GM23248 (cell line): ENCODE measurements at regions not wholly inside any gene's neighbourhood (a gene's known extent, or its start where the extent isn't known, plus 50 kb on each side); places are given as distances from the start of the nearest gene placed in this dataset.

Experiments used
- DNase-seq: peaks from one replicate; pipeline ENCODE4 v3.0.0-alpha.2; 2015
- H2AFZ ChIP-seq: fragments of 200-600 bp; sonication (generic); 2 replicates; pipeline ENCODE4 v1.6.1; 2016; ENCODE audit warnings: antibody characterized with exemption
- H3F3A ChIP-seq: fragments of 200-600 bp; sonication (generic); 2 replicates; pipeline ENCODE4 v1.6.1; 2016; ENCODE audit warnings: mild to moderate bottlenecking, antibody characterized with exemption, mixed run types; ENCODE audit not compliant: insufficient read depth
- H3K27ac ChIP-seq: fragments of 200-600 bp; sonication (generic); 2 replicates; pipeline ENCODE4 v1.5.1; 2016; ENCODE audit warnings: mild to moderate bottlenecking
- H3K27me3 ChIP-seq: fragments of 200-600 bp; sonication (generic); replicated peaks from 2 replicates; pipeline ENCODE4 v1.6.1; 2016; ENCODE audit warnings: mild to moderate bottlenecking; ENCODE audit not compliant: insufficient read depth
- H3K36me3 ChIP-seq: fragments of 200-600 bp; sonication (generic); 2 replicates; pipeline ENCODE4 v1.6.1; 2016; ENCODE audit warnings: low read depth, mild to moderate bottlenecking
- H3K4me1 ChIP-seq: fragments of 200-600 bp; sonication (generic); 2 replicates; pipeline ENCODE4 v1.6.1; 2016; ENCODE audit warnings: mild to moderate bottlenecking; ENCODE audit not compliant: insufficient read depth
- H3K4me2 ChIP-seq: fragments of 200-600 bp; sonication (generic); one replicate; pipeline ENCODE4 v1.6.1; 2016; ENCODE audit warnings: mild to moderate bottlenecking; ENCODE audit not compliant: unreplicated experiment
- H3K4me3 ChIP-seq: fragments of 200-600 bp; sonication (generic); 2 replicates; pipeline ENCODE4 v1.5.1; 2016; ENCODE audit warnings: mild to moderate bottlenecking
- H3K79me2 ChIP-seq: fragments of 200-600 bp; sonication (generic); 2 replicates; pipeline ENCODE4 v1.6.1; 2016; ENCODE audit warnings: mild to moderate bottlenecking; ENCODE audit not compliant: insufficient read depth
- H3K9ac ChIP-seq: fragments of 200-600 bp; sonication (generic); 2 replicates; pipeline ENCODE4 v1.6.1; 2016; ENCODE audit warnings: mild to moderate bottlenecking
- H3K9me2 ChIP-seq: fragments of 200-600 bp; sonication (generic); 2 replicates; pipeline ENCODE4 v1.6.1; 2016; ENCODE audit warnings: mixed run types, mild to moderate bottlenecking, moderate library complexity; ENCODE audit not compliant: insufficient read depth
- H3K9me3 ChIP-seq: fragments of 200-600 bp; sonication (generic); one replicate; pipeline ENCODE4 v1.6.1; 2017; ENCODE audit warnings: low read depth
- H4K20me1 ChIP-seq: fragments of 200-600 bp; sonication (generic); 2 replicates; pipeline ENCODE4 v1.6.0; 2016; ENCODE audit not compliant: insufficient read depth
- EZH2 ChIP-seq: fragments of 200-600 bp; sonication (generic); IDR thresholded peaks from 2 replicates; pipeline ENCODE4 v1.6.1; 2018; ENCODE audit warnings: antibody characterized with exemption, mild to moderate bottlenecking; ENCODE audit not compliant: insufficient read depth, poor library complexity, severe bottlenecking
- EZH2phosphoT487 ChIP-seq: fragments of 200-600 bp; sonication (generic); IDR thresholded peaks from 2 replicates; pipeline ENCODE4 v1.6.1; 2018; ENCODE audit warnings: antibody characterized with exemption, moderate library complexity, mild to moderate bottlenecking, low read depth; ENCODE audit not compliant: insufficient read depth
- WGBS, 2 experiments: methylation state at CpG; one replicate each; pipeline ENCODE4 v1.1.6; 2015 to 2017; ENCODE audit warnings: low lambda C conversion rate in 2 of 2, low coverage in 1 of 2; ENCODE audit errors: missing lambda C conversion rate in 2 of 2; 5-methylcytosine and 5-hydroxymethylcytosine counted together
- in situ Hi-C: fragments of 300-500 bp; cut with MboI; formaldehyde crosslinking; loops from 2 replicates; pipeline ENCODE4 v1.15.0; 2020

DNA sequence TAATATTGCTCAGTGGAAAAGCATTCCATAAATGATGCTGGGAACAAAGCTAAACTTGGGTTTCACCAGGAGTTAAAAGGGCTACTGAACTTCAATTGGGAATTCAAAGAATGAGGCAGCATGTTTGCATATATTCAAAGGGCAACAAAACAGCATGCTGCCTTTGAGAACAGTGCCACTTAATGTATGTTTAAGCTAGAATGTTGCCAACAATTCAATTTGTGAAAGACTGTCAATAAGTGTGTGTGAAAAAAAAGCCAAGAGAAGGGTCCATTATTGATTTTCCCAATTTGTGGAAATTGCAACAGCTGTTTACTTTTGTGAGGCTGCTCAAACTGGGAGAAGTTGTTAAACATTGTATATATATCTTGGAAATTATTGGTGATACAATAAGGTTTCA, 701.9 kb upstream of the ACTRT1 start:
- Histone ChIP-seq H3K9me2 (no peaks in the 10 kb centered on the region), H2AFZ (no peak overlapping the region), H3K4me2 (no peak overlapping the region), H3K36me3 (no peaks in the 10 kb centered on the region), H3K4me3 (no peak overlapping the region), H3K9ac (no peak overlapping the region), H3K27me3 (no peaks in the 10 kb centered on the region), H4K20me1 (no peaks in the 10 kb centered on the region), H3F3A (no peaks in the 10 kb centered on the region), H3K27ac (no peak overlapping the region), H3K79me2 (no peaks in the 10 kb centered on the region), H3K9me3 (no peaks in the 10 kb centered on the region), H3K4me1 (no peaks in the 10 kb centered on the region)
- in situ Hi-C loops = no loop called here
- TF ChIP-seq EZH2phosphoT487 (no peak), EZH2 (no peak)
- DNase-seq = no peak

- Histone ChIP-seq H3K9me3 (no peaks in the 10 kb centered on the region), H3K27me3 (no peaks in the 10 kb centered on the region), H4K20me1 (no peaks in the 10 kb centered on the region), H3K79me2 (no peaks in the 10 kb centered on the region), H3K9ac (no peak overlapping the region), H3K4me1 (no peaks in the 10 kb centered on the region), H3K4me2 (no peak overlapping the region), H3K36me3 (no peaks in the 10 kb centered on the region), H3F3A (no peaks in the 10 kb centered on the region), H3K27ac (no peak overlapping the region), H3K9me2 (no peaks in the 10 kb centered on the region), H2AFZ (no peak overlapping the region), H3K4me3 (no peak overlapping the region)
- in situ Hi-C loops = no loop called here
- DNase-seq = no peak
- no peak for TF ChIP-seq EZH2
- no peak for TF ChIP-seq EZH2phosphoT487
- 9 to 27% methylated on average over 1 of the region's 1 CpG for WGBS, 2 experiments
Measured at GRCh38 chrX:128739539-128739938, 687.3 kb upstream of the ACTRT1 start.

- Histone ChIP-seq H3K9me2 (no peaks in the 10 kb centered on the region), H4K20me1 (no peaks in the 10 kb centered on the region), H3F3A (no peaks in the 10 kb centered on the region), H3K4me2 (no peak overlapping the region), H3K27me3 (no peaks in the 10 kb centered on the region), H3K79me2 (no peaks in the 10 kb centered on the region), H3K36me3 (no peaks in the 10 kb centered on the region), H3K27ac (no peak overlapping the region), H3K9ac (no peak overlapping the region), H3K9me3 (no peaks in the 10 kb centered on the region), H2AFZ (no peak overlapping the region), H3K4me1 (no peaks in the 10 kb centered on the region), H3K4me3 (no peak overlapping the region)
- no peak for DNase-seq
- WGBS, 2 experiments = 30 to 33% methylated on average over 1 of the region's 1 CpG
- in situ Hi-C loops = no loop called here
- TF ChIP-seq EZH2phosphoT487 = no peak
- TF ChIP-seq EZH2 = no peak
Measured at GRCh38 chrX:128728943-128729342, 676.7 kb upstream of the ACTRT1 start.

- no peak overlapping the region for H2AFZ ChIP-seq
- no peaks in the 10 kb centered on the region for H4K20me1 ChIP-seq
- H3K9me2 ChIP-seq = no peaks in the 10 kb centered on the region
- no peaks in the 10 kb centered on the region for H3K9me3 ChIP-seq
- no peaks in the 10 kb centered on the region for H3K79me2 ChIP-seq
- H3K4me3 ChIP-seq = no peak overlapping the region
- no peaks in the 10 kb centered on the region for H3K36me3 ChIP-seq
- in situ Hi-C loops = no loop called here
- H3K27ac ChIP-seq = no peak overlapping the region
- H3K4me1 ChIP-seq = no peaks in the 10 kb centered on the region
- DNase-seq = no peak
- no peak for TF ChIP-seq EZH2
- no peak for TF ChIP-seq EZH2phosphoT487
- no peak overlapping the region for H3K4me2 ChIP-seq
- H3F3A ChIP-seq = no peaks in the 10 kb centered on the region
- H3K27me3 ChIP-seq = no peaks in the 10 kb centered on the region
- whole genome bisulfite sequencing, 2 experiments = 20 to 28% methylated on average over 4 of the region's 4 CpGs
- H3K9ac ChIP-seq = no peak overlapping the region
Measured at GRCh38 chrX:128717635-128718578, 665.7 kb upstream of the ACTRT1 start.
